ENCODE measurements at regions not wholly inside any gene's neighbourhood (a gene's known extent, or its start where the extent isn't known, plus 50 kb on each side); places are given as distances from the start of the nearest gene placed in this dataset.

DNA sequence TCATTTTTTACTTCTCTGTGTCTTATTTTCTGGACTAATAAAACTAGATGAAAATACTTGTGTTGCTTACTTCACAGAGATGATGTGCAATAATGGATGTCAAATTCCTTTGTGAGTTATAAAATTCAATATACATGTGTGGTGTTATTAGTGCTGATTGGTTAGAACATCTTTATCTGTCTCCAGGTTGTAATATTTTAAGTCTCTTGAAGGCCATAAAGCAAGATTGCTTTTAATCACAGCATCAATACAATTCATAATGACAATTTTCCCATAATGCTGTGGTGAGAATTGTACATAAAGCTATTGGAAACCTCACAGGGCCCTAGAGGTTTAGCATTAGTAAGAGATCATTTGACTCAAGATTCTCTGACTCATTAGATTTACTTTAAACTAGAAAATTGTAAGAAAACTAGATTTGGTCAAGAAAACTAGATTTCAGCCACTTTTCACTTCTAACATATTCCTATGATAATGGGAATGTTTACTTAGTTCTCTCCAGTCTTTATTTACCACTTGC is 963.7 kb downstream of the REEP3 start:
- TF ChIP-seq CTCF (IDR thresholded peaks at IDR 0.05), result no peak
- Histone ChIP-seq H3K4me3 (no peak overlapping the region), H3K27ac (no peak overlapping the region)
- DNase-seq (ENCODE audit: low spot score), result no peak

- Histone ChIP-seq H3K27ac (no peak overlapping the region), H3K4me3 (no peak overlapping the region)
- TF ChIP-seq CTCF (IDR thresholded peaks at IDR 0.05), result no peak
- DNase-seq (ENCODE audit: low spot score), result no peak
Observed at GRCh38 chr10:64486149-64486548, 964.9 kb downstream of the REEP3 start.

GRCh38 chr10:64486901-64487300 is 965.7 kb downstream of the REEP3 start:
- Histone ChIP-seq H3K4me3 (no peak overlapping the region), H3K27ac (no peak overlapping the region)
- TF ChIP-seq CTCF (IDR thresholded peaks at IDR 0.05), result no peak
- DNase-seq (ENCODE audit: low spot score), result no peak

DNA sequence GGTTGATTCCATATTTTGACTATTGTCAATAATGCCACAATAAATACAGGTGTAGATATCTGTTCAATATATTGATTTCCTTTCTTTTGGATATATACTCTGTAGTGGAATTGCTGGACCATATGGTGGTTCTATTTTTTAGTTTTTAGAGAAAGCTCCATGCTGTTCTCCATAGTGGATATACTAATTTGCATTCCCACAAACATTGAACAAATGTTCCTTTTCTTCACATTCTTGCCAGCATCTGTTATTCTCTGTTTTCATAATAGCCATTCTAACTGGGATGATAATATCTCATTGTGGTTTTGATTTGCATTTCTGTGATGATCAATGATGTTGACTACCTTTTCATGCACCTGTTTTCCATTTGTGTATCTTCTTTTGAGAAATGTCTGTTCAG is 973.7 kb downstream of the REEP3 start:
- TF ChIP-seq CTCF (IDR thresholded peaks at IDR 0.05), result no peak
- Histone ChIP-seq H3K4me3 (no peak overlapping the region), H3K27ac (no peak overlapping the region)
- no peak for DNase-seq (ENCODE audit: low spot score)

DNA sequence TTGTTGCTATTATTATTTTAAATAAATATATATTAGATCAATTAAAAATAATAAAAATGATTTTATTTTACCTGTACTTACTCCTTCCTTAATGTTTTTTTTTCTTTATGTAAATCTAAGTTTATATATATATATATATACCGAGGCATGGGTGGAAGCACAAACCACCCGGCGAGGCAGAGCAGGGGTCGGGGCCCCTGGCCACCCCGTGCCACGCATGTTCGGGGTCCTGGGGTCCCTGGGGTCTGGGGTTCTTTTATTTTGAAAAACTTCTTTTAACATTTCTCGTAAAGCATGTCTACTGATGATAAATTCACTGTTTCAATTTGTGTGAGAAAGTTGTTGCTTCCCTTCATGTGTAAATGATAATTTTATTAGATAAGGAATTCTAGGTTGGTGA is 976.1 kb downstream of the REEP3 start:
- Histone ChIP-seq H3K27ac (no peak overlapping the region), H3K4me3 (no peak overlapping the region)
- TF ChIP-seq CTCF (IDR thresholded peaks at IDR 0.05), result no peak
- DNase-seq (ENCODE audit: low spot score), result no peak

GRCh38 chr10:64501807-64502206 is 980.6 kb downstream of the REEP3 start:
- TF ChIP-seq CTCF (IDR thresholded peaks at IDR 0.05), result no peak
- Histone ChIP-seq H3K4me3 (no peak overlapping the region), H3K27ac (no peak overlapping the region)
- DNase-seq (ENCODE audit: low spot score), result no peak

- TF ChIP-seq CTCF (IDR thresholded peaks at IDR 0.05), result no peak
- H3K4me3 ChIP-seq, result no peak overlapping the region
- H3K27ac ChIP-seq, result no peak overlapping the region
- no peak for DNase-seq (ENCODE audit: low spot score)
Observed at GRCh38 chr10:64502936-64503335, 981.7 kb downstream of the REEP3 start.

All from coronary artery (tissue), 2 donors.